HL-60 (cell line): ENCODE measurements at regions not wholly inside any gene's neighbourhood (a gene's known extent, or its start where the extent isn't known, plus 50 kb on each side); places are given as distances from the start of the nearest gene placed in this dataset.

Source experiments
- DNase-seq, 2 experiments: peaks; one replicate each; pipeline ENCODE4 v3.0.0-alpha.2; 2010 to 2020; ENCODE audit warnings: low read depth in 1 of 2, low spot score in 1 of 2
- H3K27ac ChIP-seq: fragments of 250-450 bp; sonication (Bioruptor Pico); replicated peaks from 2 replicates; pipeline ENCODE4 v1.5.1; 2020; ENCODE audit warnings: mild to moderate bottlenecking, moderate library complexity
- H3K27me3 ChIP-seq: fragments of 250-450 bp; sonication (Bioruptor Pico); 2 replicates; pipeline ENCODE4 v1.5.1; 2021; ENCODE audit warnings: mild to moderate bottlenecking, moderate library complexity; ENCODE audit not compliant: insufficient read depth, poor library complexity, severe bottlenecking
- H3K4me3 ChIP-seq: replicated peaks from 2 replicates; pipeline ENCODE4 v1.5.1; 2011; ENCODE audit warnings: mild to moderate bottlenecking, control low read depth, low read length; ENCODE audit not compliant: insufficient read depth
- CTCF ChIP-seq: IDR thresholded peaks from one replicate; pipeline ENCODE4 v1.5.1; 2011; ENCODE audit warnings: low read length, control low read depth, inconsistent platforms; ENCODE audit not compliant: insufficient read depth
- GABPA ChIP-seq: IDR thresholded peaks from 2 replicates; pipeline ENCODE4 v1.6.1; 2012; ENCODE audit warnings: low read depth
- POLR2AphosphoS5 ChIP-seq: IDR thresholded peaks from 2 replicates; pipeline ENCODE4 v1.6.1; 2012; ENCODE audit warnings: low read depth
- REST ChIP-seq: IDR thresholded peaks from 2 replicates; pipeline ENCODE4 v1.6.1; 2012; ENCODE audit warnings: low read depth; ENCODE audit not compliant: insufficient replicate concordance
- SPI1 ChIP-seq: IDR thresholded peaks from 2 replicates; pipeline ENCODE4 v1.6.1; 2012; ENCODE audit warnings: low read depth, mild to moderate bottlenecking, borderline replicate concordance

GRCh38 chr3:194805546-194805945 is 119.9 kb downstream of the FAM43A start:
- H3K27ac ChIP-seq, result no peak overlapping the region
- DNase-seq, result no peak
- TF ChIP-seq REST, result no peak
- TF ChIP-seq GABPA, result no peak
- no peak for TF ChIP-seq POLR2AphosphoS5
- TF ChIP-seq CTCF, result no peak
- TF ChIP-seq SPI1, result no peak
- H3K4me3 ChIP-seq, result no peak overlapping the region
- H3K27me3 ChIP-seq, result no peaks in the 10 kb centered on the region

- no peak overlapping the region for H3K27ac ChIP-seq
- no peak overlapping the region for H3K4me3 ChIP-seq
- TF ChIP-seq POLR2AphosphoS5 (no peak), SPI1 (no peak), GABPA (no peak), REST (no peak), CTCF (no peak)
- H3K27me3 ChIP-seq, result no peaks in the 10 kb centered on the region
- peak in 1 of 2 experiments; percentile 3 for DNase-seq
Observed at GRCh38 chr3:194806991-194807630, 121.4 kb downstream of the FAM43A start.

GRCh38 chr3:194808640-194809097 is 123.0 kb downstream of the FAM43A start:
- no peak for DNase-seq
- Histone ChIP-seq H3K27me3 (no peaks in the 10 kb centered on the region), H3K27ac (no peak overlapping the region), H3K4me3 (no peak overlapping the region)
- TF ChIP-seq SPI1 (no peak), GABPA (no peak), CTCF (no peak), REST (no peak), POLR2AphosphoS5 (no peak)
